Effector memory CD8-positive, alpha-beta T cell (primary cell): ENCODE measurements at regions not wholly inside any gene's neighbourhood (a gene's known extent, or its start where the extent isn't known, plus 50 kb on each side); places are given as distances from the start of the nearest gene placed in this dataset.

Source experiments
- ATAC-seq: fragments of 150-1000 bp; cut with Tn5 transposase; replicated peaks from 2 replicates; pipeline ENCODE4 v1.10.0; 2021; ENCODE audit warnings: mild to moderate bottlenecking, moderate library complexity
- DNase-seq, 3 experiments: peaks; one replicate each; pipeline ENCODE4 v3.0.0; 2021
- H3K27ac Mint-ChIP-seq, 2 donors: one replicate each; pipeline ENCODE4 v1.8.0; 2022; ENCODE audit warnings: mild to moderate bottlenecking in 2 of 2, mixed read lengths in 2 of 2, moderate library complexity in 2 of 2
- H3K27me3 Mint-ChIP-seq, 2 donors: one replicate each; pipeline ENCODE4 v1.8.0; 2022; ENCODE audit warnings: mixed read lengths in 2 of 2
- H3K36me3 Mint-ChIP-seq: one replicate; pipeline ENCODE4 v1.8.0; 2022; ENCODE audit warnings: mild to moderate bottlenecking, moderate library complexity, mixed read lengths; ENCODE audit not compliant: insufficient read depth
- H3K4me1 Mint-ChIP-seq, 2 donors: one replicate each; pipeline ENCODE4 v1.8.0; 2022; ENCODE audit warnings: low read depth in 2 of 2, mixed read lengths in 2 of 2
- H3K4me3 Mint-ChIP-seq, 2 donors: one replicate each; pipeline ENCODE4 v1.8.0; 2022; ENCODE audit warnings: mild to moderate bottlenecking in 2 of 2, mixed read lengths in 2 of 2, moderate library complexity in 2 of 2
- H3K9me3 Mint-ChIP-seq, 2 donors: one replicate each; pipeline ENCODE4 v1.8.0; 2022; ENCODE audit warnings: mixed read lengths in 2 of 2

GRCh38 chr10:80760914-80761371, 223.2 kb downstream of the SH2D4B start:
- DNase-seq (no peak), ATAC-seq (no peak)
- H3K27ac Mint-ChIP-seq, result no peak overlapping the region
- no peaks in the 10 kb centered on the region for H3K4me1 Mint-ChIP-seq
- H3K9me3 Mint-ChIP-seq, result no peaks in the 10 kb centered on the region
- H3K4me3 Mint-ChIP-seq, result no peak overlapping the region
- H3K27me3 Mint-ChIP-seq, result peaks cover 0 to 10% of the 10 kb centered on the region in 2 donors
- H3K36me3 Mint-ChIP-seq, result no peaks in the 10 kb centered on the region

- H3K27ac Mint-ChIP-seq, result no peak overlapping the region
- H3K9me3 Mint-ChIP-seq, result no peaks in the 10 kb centered on the region
- ATAC-seq (no peak), DNase-seq (no peak)
- no peaks in the 10 kb centered on the region for H3K36me3 Mint-ChIP-seq
- H3K4me3 Mint-ChIP-seq, result no peak overlapping the region
- no peaks in the 10 kb centered on the region for H3K4me1 Mint-ChIP-seq
- peaks cover 17 to 19% of the 10 kb centered on the region in 2 donors for H3K27me3 Mint-ChIP-seq
These were observed 230.3 kb downstream of the SH2D4B start for GRCh38 chr10:80767963-80768362.

GRCh38 chr10:80769700-80770160, 232.0 kb downstream of the SH2D4B start:
- no peak for DNase-seq
- H3K4me1 Mint-ChIP-seq, result no peaks in the 10 kb centered on the region
- no peaks in the 10 kb centered on the region for H3K9me3 Mint-ChIP-seq
- no peak for ATAC-seq
- no peaks in the 10 kb centered on the region for H3K36me3 Mint-ChIP-seq
- H3K27me3 Mint-ChIP-seq, result peaks cover 27% of the 10 kb centered on the region in 2 donors
- H3K4me3 Mint-ChIP-seq, result no peak overlapping the region
- H3K27ac Mint-ChIP-seq, result no peak overlapping the region

GRCh38 chr10:80770239-80770638, 232.5 kb downstream of the SH2D4B start:
- Mint-ChIP-seq H3K36me3 (no peaks in the 10 kb centered on the region), H3K4me1 (no peaks in the 10 kb centered on the region), H3K4me3 (no peak overlapping the region), H3K9me3 (no peaks in the 10 kb centered on the region), H3K27ac (no peak overlapping the region), H3K27me3 (peaks cover 27% of the 10 kb centered on the region in 2 donors)
- no peak for DNase-seq
- ATAC-seq, result no peak

GRCh38 chr10:80771285-80771684, 233.6 kb downstream of the SH2D4B start:
- H3K4me1 Mint-ChIP-seq, result no peaks in the 10 kb centered on the region

GRCh38 chr10:80771902-80772555, 234.3 kb downstream of the SH2D4B start:
- no peaks in the 10 kb centered on the region for H3K9me3 Mint-ChIP-seq
- H3K36me3 Mint-ChIP-seq, result no peaks in the 10 kb centered on the region
- ATAC-seq (no peak), DNase-seq (no peak)
- peaks cover 24 to 27% of the 10 kb centered on the region in 2 donors for H3K27me3 Mint-ChIP-seq
- H3K27ac Mint-ChIP-seq, result no peak overlapping the region
- H3K4me3 Mint-ChIP-seq, result no peak overlapping the region
- H3K4me1 Mint-ChIP-seq, result no peaks in the 10 kb centered on the region

More at GRCh38 chr10:80771285-80771684, 233.6 kb downstream of the SH2D4B start:
- H3K27me3 Mint-ChIP-seq, result peaks cover 27% of the 10 kb centered on the region in 2 donors
- DNase-seq (no peak), ATAC-seq (no peak)
- no peaks in the 10 kb centered on the region for H3K9me3 Mint-ChIP-seq
- H3K4me3 Mint-ChIP-seq, result no peak overlapping the region
- no peaks in the 10 kb centered on the region for H3K36me3 Mint-ChIP-seq
- H3K27ac Mint-ChIP-seq, result no peak overlapping the region

- no peaks in the 10 kb centered on the region for H3K4me1 Mint-ChIP-seq
- H3K27me3 Mint-ChIP-seq, result peaks cover 22 to 27% of the 10 kb centered on the region in 2 donors
- H3K36me3 Mint-ChIP-seq, result no peaks in the 10 kb centered on the region
- no peak overlapping the region for H3K4me3 Mint-ChIP-seq
- ATAC-seq (no peak), DNase-seq (no peak)
- no peaks in the 10 kb centered on the region for H3K9me3 Mint-ChIP-seq
- H3K27ac Mint-ChIP-seq, result no peak overlapping the region
These were observed 234.9 kb downstream of the SH2D4B start for GRCh38 chr10:80772596-80772995.

GRCh38 chr10:80784695-80785094, 247.0 kb downstream of the SH2D4B start:
- Mint-ChIP-seq H3K9me3 (no peaks in the 10 kb centered on the region), H3K36me3 (no peaks in the 10 kb centered on the region), H3K4me1 (no peaks in the 10 kb centered on the region), H3K27me3 (peaks cover 4 to 29% of the 10 kb centered on the region in 2 donors), H3K4me3 (no peak overlapping the region), H3K27ac (no peak overlapping the region)
- ATAC-seq (no peak), DNase-seq (no peak)

GRCh38 chr10:80786322-80786721, 248.6 kb downstream of the SH2D4B start:
- Mint-ChIP-seq H3K27ac (no peak overlapping the region), H3K36me3 (no peaks in the 10 kb centered on the region), H3K4me3 (no peak overlapping the region), H3K4me1 (no peaks in the 10 kb centered on the region), H3K27me3 (peaks cover 4 to 29% of the 10 kb centered on the region in 2 donors), H3K9me3 (no peaks in the 10 kb centered on the region)
- no peak for ATAC-seq
- no peak for DNase-seq

- Mint-ChIP-seq H3K27ac (no peak overlapping the region), H3K4me1 (no peaks in the 10 kb centered on the region), H3K27me3 (peaks cover 4 to 29% of the 10 kb centered on the region in 2 donors), H3K36me3 (no peaks in the 10 kb centered on the region), H3K4me3 (no peak overlapping the region), H3K9me3 (no peaks in the 10 kb centered on the region)
- ATAC-seq (no peak), DNase-seq (no peak)
These were observed 250.2 kb downstream of the SH2D4B start for GRCh38 chr10:80787952-80788351.

GRCh38 chr10:80794994-80795393, 257.3 kb downstream of the SH2D4B start:
- DNase-seq (no peak), ATAC-seq (no peak)
- no peaks in the 10 kb centered on the region for H3K9me3 Mint-ChIP-seq
- H3K27me3 Mint-ChIP-seq, result no peaks in the 10 kb centered on the region
- H3K4me3 Mint-ChIP-seq, result no peak overlapping the region
- no peaks in the 10 kb centered on the region for H3K4me1 Mint-ChIP-seq
- H3K36me3 Mint-ChIP-seq, result no peaks in the 10 kb centered on the region
- no peak overlapping the region for H3K27ac Mint-ChIP-seq

- Mint-ChIP-seq H3K4me1 (no peaks in the 10 kb centered on the region), H3K27me3 (peaks cover 0 to 9% of the 10 kb centered on the region in 2 donors), H3K4me3 (no peak overlapping the region), H3K9me3 (peaks cover 0 to 5% of the 10 kb centered on the region in 2 donors), H3K36me3 (no peaks in the 10 kb centered on the region), H3K27ac (no peak overlapping the region)
- ATAC-seq, result no peak
- no peak for DNase-seq
These were observed 267.8 kb downstream of the SH2D4B start for GRCh38 chr10:80805343-80806020.

GRCh38 chr10:80814147-80814652, 276.5 kb downstream of the SH2D4B start:
- H3K27ac Mint-ChIP-seq, result no peak overlapping the region
- DNase-seq, result no peak
- H3K27me3 Mint-ChIP-seq, result peaks cover 0 to 11% of the 10 kb centered on the region in 2 donors
- peaks cover 4 to 7% of the 10 kb centered on the region in 2 donors for H3K9me3 Mint-ChIP-seq
- no peaks in the 10 kb centered on the region for H3K4me1 Mint-ChIP-seq
- no peak overlapping the region for H3K4me3 Mint-ChIP-seq
- no peaks in the 10 kb centered on the region for H3K36me3 Mint-ChIP-seq
- no peak for ATAC-seq

GRCh38 chr10:80829151-80829550, 291.4 kb downstream of the SH2D4B start:
- Mint-ChIP-seq H3K4me1 (no peaks in the 10 kb centered on the region), H3K27ac (no peak overlapping the region), H3K36me3 (no peaks in the 10 kb centered on the region), H3K4me3 (no peak overlapping the region), H3K27me3 (no peaks in the 10 kb centered on the region), H3K9me3 (peaks cover 1 to 11% of the 10 kb centered on the region in 2 donors)
- no peak for ATAC-seq
- DNase-seq, result no peak
